ENCODE measurements at regions not wholly inside any gene's neighbourhood (a gene's known extent, or its start where the extent isn't known, plus 50 kb on each side); places are given as distances from the start of the nearest gene placed in this dataset.

GRCh38 chr5:23579566-23579965, 72.2 kb downstream of the PRDM9 start:
- FAIRE-seq (no peak), DNase-seq (ENCODE audit: insufficient read length, low spot score) (no peak)
- no peak for TF ChIP-seq CTCF (IDR thresholded peaks at IDR 0.05; ENCODE audit: insufficient read depth, missing control alignments)

DNA sequence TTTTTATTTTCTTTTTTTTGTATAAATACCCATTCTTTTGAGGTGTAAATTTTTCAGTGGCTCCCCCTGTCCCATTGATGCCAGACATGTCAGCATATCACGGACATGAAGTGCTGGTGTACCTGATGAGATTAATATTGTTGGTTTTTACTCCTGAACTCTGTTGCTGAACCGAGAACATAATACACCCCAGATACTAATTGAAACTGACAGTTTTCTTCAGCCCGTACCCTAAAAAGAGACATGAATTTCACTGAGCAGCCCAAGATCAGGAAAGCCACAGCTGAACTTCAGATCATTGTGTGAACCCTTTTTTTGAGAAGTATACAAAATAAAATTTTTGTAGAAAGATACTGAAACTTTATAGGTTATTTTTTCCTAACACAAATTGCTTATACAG, 75.7 kb downstream of the PRDM9 start:
- FAIRE-seq (no peak), DNase-seq (ENCODE audit: insufficient read length, low spot score) (no peak)
- TF ChIP-seq CTCF (IDR thresholded peaks at IDR 0.05; ENCODE audit: insufficient read depth, missing control alignments) = no peak

GRCh38 chr5:23588841-23589326, 81.5 kb downstream of the PRDM9 start:
- no peak for FAIRE-seq
- TF ChIP-seq CTCF (IDR thresholded peaks at IDR 0.05; ENCODE audit: insufficient read depth, missing control alignments) = no peak
- DNase-seq (ENCODE audit: insufficient read length, low spot score) = no peak

- no peak for FAIRE-seq
- TF ChIP-seq CTCF (IDR thresholded peaks at IDR 0.05; ENCODE audit: insufficient read depth, missing control alignments) = no peak
- no peak for DNase-seq (ENCODE audit: insufficient read length, low spot score)
Measured at GRCh38 chr5:23591250-23591649, 83.8 kb downstream of the PRDM9 start.

DNA sequence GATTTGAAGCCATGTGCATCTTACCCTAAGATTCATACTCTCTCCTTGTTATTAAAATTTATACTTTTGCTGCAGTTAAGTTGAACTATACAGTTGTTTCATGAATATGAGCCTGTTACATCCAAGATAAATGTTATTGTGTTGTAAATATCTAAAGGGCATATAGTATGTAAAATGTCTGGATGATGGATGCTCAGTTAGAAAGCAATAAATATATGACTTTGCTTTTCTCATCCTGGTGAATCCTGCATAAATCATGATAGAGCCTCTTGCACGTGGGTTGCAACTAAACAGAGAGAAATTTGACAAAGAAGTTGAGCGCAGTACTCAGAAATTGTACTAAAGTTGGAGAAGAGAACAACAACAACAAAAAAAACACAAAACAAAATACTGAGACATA, 99.5 kb downstream of the PRDM9 start:
- DNase-seq (ENCODE audit: insufficient read length, low spot score) (no peak), FAIRE-seq (no peak)
- no peak for TF ChIP-seq CTCF (IDR thresholded peaks at IDR 0.05; ENCODE audit: insufficient read depth, missing control alignments)

GRCh38 chr5:23612701-23613100, 105.3 kb downstream of the PRDM9 start:
- DNase-seq (ENCODE audit: insufficient read length, low spot score) (no peak), FAIRE-seq (no peak)
- TF ChIP-seq CTCF (IDR thresholded peaks at IDR 0.05; ENCODE audit: insufficient read depth, missing control alignments) = no peak

DNA sequence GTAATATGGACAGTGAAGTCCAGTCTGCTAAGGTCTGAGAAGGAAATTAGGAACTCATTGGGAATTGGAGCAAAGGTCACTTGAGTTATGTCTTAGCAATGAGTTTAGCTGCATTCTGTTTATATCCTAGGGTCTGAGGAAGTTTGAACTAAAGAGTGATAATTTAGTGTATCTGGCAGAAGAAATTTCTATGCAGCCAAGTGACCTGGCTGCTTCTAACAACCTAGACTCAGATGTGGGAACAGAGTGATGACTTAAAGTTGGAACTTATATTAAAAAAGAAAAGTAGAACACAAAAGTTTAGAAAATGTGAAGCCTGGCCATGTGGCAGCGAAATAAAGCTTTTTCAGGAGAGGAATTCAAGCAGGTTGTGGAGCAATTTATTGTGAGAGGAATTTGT, 106.2 kb downstream of the PRDM9 start:
- no peak for TF ChIP-seq CTCF (IDR thresholded peaks at IDR 0.05; ENCODE audit: insufficient read depth, missing control alignments)
- DNase-seq (ENCODE audit: insufficient read length, low spot score) (no peak), FAIRE-seq (no peak)

All from D721Med (cell line).